Spleen (tissue), 7 donors: ENCODE measurements at regions not wholly inside any gene's neighbourhood (a gene's known extent, or its start where the extent isn't known, plus 50 kb on each side); places are given as distances from the start of the nearest gene placed in this dataset.

ENCODE experiments used
- POLR2A ChIP-seq, 3 donors: fragments of 450-650 bp; IDR thresholded peaks; one replicate each; pipeline ENCODE4 v1.5.1; 2017; ENCODE audit warnings: antibody characterized with exemption in 3 of 3, mild to moderate bottlenecking in 1 of 3
- TF ChIP-seq, protein P1 (sequence below), 11 experiments: fragments of 200-600 bp in 7 of 11; fragments of 450-650 bp in 4 of 11; sonication (generic) in 4 of 11; IDR thresholded peaks in 8 of 11; conservative IDR thresholded peaks in 3 of 11; 1 replicate in 7 of 11; 2 replicates in 4 of 11; pipeline versions ENCODE4 v1.4.0 to v1.8.0; 2016 to 2021; ENCODE audit warnings: antibody characterized with exemption in 11 of 11, inconsistent platforms in 4 of 11, mild to moderate bottlenecking in 1 of 11
- donor health status: DM: no; HTN: no; CAD: no; lungs with moderate emphysema.
- donor health status: DM: no; HTN: no; CAD: no.
- donor health status: DM: no; HTN: no; CAD: no.

GRCh38 chr9:26057050-26057449 is 378.8 kb upstream of the TUSC1 start:
- TF ChIP-seq, protein P1, sequence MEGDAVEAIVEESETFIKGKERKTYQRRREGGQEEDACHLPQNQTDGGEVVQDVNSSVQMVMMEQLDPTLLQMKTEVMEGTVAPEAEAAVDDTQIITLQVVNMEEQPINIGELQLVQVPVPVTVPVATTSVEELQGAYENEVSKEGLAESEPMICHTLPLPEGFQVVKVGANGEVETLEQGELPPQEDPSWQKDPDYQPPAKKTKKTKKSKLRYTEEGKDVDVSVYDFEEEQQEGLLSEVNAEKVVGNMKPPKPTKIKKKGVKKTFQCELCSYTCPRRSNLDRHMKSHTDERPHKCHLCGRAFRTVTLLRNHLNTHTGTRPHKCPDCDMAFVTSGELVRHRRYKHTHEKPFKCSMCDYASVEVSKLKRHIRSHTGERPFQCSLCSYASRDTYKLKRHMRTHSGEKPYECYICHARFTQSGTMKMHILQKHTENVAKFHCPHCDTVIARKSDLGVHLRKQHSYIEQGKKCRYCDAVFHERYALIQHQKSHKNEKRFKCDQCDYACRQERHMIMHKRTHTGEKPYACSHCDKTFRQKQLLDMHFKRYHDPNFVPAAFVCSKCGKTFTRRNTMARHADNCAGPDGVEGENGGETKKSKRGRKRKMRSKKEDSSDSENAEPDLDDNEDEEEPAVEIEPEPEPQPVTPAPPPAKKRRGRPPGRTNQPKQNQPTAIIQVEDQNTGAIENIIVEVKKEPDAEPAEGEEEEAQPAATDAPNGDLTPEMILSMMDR (IDR thresholded peaks at IDR 0.05 in 8 of 11, conservative IDR thresholded peaks at IDR 0.05 in 3 of 11), result no peak
- no peak for TF ChIP-seq POLR2A (IDR thresholded peaks at IDR 0.05)
